AG04449 (cell line): ENCODE measurements at regions not wholly inside any gene's neighbourhood (a gene's known extent, or its start where the extent isn't known, plus 50 kb on each side); places are given as distances from the start of the nearest gene placed in this dataset.

Experiments
- CTCF ChIA-PET: fragments of 350-600 bp; formaldehyde crosslinking; extraction: SDS; loops from one replicate; lab custom pipeline; 2021; ENCODE audit warnings: antibody characterized with exemption; lab: Yijun Ruan, JAX
- POLR2A ChIA-PET: fragments of 400-600, 350-600 bp; formaldehyde crosslinking; extraction: SDS; loops from one replicate; lab custom pipeline; 2020; ENCODE audit warnings: antibody characterized with exemption, inconsistent platforms; lab: Yijun Ruan, JAX
- DNase-seq: peaks from one replicate; pipeline ENCODE4 v3.0.0-alpha.2; 2010; ENCODE audit warnings: low read depth, low spot score
- H3K4me3 ChIP-seq: 2 replicates; pipeline ENCODE4 v1.5.1; 2011; ENCODE audit warnings: low read depth, mild to moderate bottlenecking, control low read depth, low read length
- TF ChIP-seq, protein P1 (sequence below): IDR thresholded peaks from one replicate; pipeline ENCODE4 v1.5.1; 2011; ENCODE audit warnings: mild to moderate bottlenecking, moderate library complexity, low read length, control low read depth, inconsistent platforms; ENCODE audit not compliant: insufficient read depth; ENCODE audit errors: missing control alignments

DNA sequence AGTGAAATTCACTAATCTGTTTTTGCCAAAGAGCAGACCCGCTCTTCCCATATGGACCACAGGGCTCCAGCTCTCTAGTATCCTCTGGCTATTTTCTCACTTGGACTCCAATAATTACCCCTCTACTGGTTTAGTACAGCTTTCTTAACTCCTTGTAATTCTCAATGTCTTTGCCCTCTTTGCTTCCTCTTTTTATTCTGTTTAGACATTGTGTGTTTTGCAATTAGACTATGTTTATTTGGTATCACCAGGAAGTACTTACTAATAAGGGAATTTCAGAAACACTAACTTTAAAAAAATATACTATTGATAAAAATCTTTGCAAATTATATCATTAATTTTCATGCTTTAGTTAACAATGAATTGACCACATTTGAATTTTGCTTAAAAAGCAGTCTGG is 111.6 kb upstream of the OBI1 start:
- no peak overlapping the region for H3K4me3 ChIP-seq
- no peak for DNase-seq
- TF ChIP-seq, protein P1, sequence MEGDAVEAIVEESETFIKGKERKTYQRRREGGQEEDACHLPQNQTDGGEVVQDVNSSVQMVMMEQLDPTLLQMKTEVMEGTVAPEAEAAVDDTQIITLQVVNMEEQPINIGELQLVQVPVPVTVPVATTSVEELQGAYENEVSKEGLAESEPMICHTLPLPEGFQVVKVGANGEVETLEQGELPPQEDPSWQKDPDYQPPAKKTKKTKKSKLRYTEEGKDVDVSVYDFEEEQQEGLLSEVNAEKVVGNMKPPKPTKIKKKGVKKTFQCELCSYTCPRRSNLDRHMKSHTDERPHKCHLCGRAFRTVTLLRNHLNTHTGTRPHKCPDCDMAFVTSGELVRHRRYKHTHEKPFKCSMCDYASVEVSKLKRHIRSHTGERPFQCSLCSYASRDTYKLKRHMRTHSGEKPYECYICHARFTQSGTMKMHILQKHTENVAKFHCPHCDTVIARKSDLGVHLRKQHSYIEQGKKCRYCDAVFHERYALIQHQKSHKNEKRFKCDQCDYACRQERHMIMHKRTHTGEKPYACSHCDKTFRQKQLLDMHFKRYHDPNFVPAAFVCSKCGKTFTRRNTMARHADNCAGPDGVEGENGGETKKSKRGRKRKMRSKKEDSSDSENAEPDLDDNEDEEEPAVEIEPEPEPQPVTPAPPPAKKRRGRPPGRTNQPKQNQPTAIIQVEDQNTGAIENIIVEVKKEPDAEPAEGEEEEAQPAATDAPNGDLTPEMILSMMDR: no peak
- CTCF ChIA-PET: no interaction called here
- POLR2A ChIA-PET: no interaction called here

DNA sequence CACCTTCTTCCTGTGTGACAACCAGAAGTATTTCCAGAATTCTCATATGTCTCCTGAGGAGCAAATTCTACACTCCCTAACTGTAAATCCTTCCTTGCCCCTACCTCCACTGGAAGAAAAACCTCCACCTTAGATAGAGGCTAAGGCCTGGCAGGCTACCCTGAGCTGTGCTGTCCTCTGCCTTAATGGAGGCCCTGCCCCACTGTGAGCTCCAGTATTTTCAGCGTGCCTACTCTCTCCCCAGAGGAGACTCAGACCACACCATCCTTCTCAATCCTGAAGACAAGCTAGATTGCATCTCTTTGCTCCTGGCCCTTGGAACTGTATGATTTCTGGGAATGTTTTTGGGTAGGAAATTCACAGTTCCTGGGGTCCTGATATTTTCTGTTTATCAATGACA is 110.0 kb upstream of the OBI1 start:
- DNase-seq: no peak
- TF ChIP-seq, protein P1: no peak
- no peak overlapping the region for H3K4me3 ChIP-seq
- POLR2A ChIA-PET: no interaction called here
- CTCF ChIA-PET: no interaction called here

DNA sequence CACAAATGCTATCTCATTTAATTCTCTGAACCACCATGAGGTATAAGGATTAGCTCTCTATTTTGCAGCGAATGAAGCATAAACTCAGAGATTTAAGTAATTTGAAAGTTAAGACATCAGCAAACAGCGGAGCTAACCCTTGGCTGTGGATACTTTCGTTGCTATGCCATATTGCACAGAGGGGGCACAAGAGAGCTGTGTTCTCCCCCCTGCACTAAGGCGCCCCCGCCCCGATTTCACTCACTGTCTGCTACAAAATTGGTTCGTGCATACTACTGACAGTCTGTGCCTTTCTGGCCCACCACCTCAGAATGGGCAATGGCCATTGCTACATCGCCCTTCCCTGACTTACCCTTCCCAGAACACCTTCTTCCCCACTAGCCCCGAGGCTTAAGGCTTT is 105.7 kb upstream of the OBI1 start:
- ChIA-PET CTCF (no interaction called here), POLR2A (no interaction called here)
- no peak overlapping the region for H3K4me3 ChIP-seq

DNA sequence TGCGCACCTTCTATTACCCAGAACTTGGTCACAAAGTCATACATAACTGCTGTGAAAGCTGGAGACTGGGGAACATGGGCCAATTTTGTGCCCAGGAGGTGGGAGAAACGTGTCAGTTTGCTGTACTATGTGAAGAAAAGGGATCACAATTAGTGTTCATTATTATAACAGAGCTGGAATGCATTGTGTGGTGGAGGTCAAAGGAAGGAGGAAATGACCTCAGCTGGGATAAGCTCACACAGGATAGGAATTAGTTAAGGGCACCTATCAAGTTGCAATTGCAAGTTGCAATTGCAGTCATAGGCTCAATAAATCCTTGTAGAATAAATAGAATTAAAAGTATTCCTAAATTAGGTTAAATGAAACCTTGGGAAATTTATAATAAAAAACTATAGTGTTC is 103.9 kb upstream of the OBI1 start:
- POLR2A ChIA-PET: no interaction called here
- no peak overlapping the region for H3K4me3 ChIP-seq
- CTCF ChIA-PET: no interaction called here
- DNase-seq: no peak
- TF ChIP-seq, protein P1: no peak

More for the DNA sequence above, 105.7 kb upstream of the OBI1 start:
- TF ChIP-seq, protein P1: no peak
- no peak for DNase-seq

DNA sequence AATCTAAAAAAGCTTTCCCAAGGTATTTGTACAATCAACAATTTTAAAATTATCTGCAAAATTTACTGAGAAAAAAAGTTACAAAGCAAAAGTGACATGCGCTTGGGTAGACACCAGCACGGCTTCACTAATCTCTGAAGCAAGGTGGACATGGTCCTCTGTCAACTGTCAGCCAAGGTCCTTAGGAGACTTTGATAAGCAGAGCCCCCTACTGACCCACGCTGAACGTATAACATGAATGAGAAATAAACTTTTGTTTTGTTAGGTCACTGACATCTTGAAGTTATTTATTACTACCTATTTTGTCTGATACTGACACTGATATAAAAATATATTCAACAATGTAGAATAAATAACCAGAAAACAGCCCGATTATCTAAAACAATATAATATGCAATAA is 100.7 kb upstream of the OBI1 start:
- CTCF ChIA-PET: no interaction called here
- H3K4me3 ChIP-seq: no peak overlapping the region
- TF ChIP-seq, protein P1: no peak
- DNase-seq: no peak
- POLR2A ChIA-PET: no interaction called here

DNA sequence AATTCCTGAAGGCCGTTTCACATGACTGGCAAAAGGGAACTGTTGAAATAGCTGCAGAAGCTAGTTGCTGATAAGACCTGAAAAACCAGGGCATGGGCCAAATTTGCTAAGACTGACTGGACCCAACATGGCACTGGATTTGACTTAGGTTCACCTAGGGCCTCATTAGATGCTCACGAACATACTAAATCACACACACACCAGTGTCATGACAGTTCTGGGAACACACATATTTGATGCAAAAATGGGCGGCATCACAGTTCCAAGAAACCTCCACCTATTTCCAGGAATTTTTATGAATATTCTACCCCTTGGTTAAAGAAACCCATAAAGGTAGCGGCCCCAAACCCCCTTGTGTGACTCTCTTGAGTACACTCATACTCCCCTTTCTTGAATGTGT is 99.6 kb upstream of the OBI1 start:
- ChIA-PET POLR2A (no interaction called here), CTCF (no interaction called here)
- DNase-seq: no peak
- TF ChIP-seq, protein P1: no peak
- no peak overlapping the region for H3K4me3 ChIP-seq
